ENCODE measurements at regions not wholly inside any gene's neighbourhood (a gene's known extent, or its start where the extent isn't known, plus 50 kb on each side); places are given as distances from the start of the nearest gene placed in this dataset.

GRCh38 chr2:108082978-108083377, 96.7 kb downstream of the SLC5A7 start:
- no peaks in the 10 kb centered on the region for H3K9me3 ChIP-seq (ENCODE audit: low read depth, low read length)
- H3K79me2 ChIP-seq (ENCODE audit: insufficient read depth, low read length) = no peaks in the 10 kb centered on the region
- no peaks in the 10 kb centered on the region for H3K27me3 ChIP-seq (ENCODE audit: insufficient read depth, low read length)
- no peak overlapping the region for H3K4me3 ChIP-seq (ENCODE audit: insufficient read depth, low read length)
- no peaks in the 10 kb centered on the region for H4K20me1 ChIP-seq (ENCODE audit: insufficient read depth, low read length)
- H3K4me1 ChIP-seq (ENCODE audit: insufficient read depth, low read length) = no peaks in the 10 kb centered on the region
- no peaks in the 10 kb centered on the region for H3K36me3 ChIP-seq (ENCODE audit: insufficient read depth, low read length)
- H3K4me2 ChIP-seq (ENCODE audit: insufficient read depth, low read length) = no peak overlapping the region
- DNase-seq (ENCODE audit: insufficient read length, low spot score, missing footprints) = no peak
- TF ChIP-seq CTCF (IDR thresholded peaks at IDR 0.05; ENCODE audit: extremely low read depth, low read depth, low read length) = no peak
- no peak overlapping the region for H2AFZ ChIP-seq (ENCODE audit: low read length)
- H3K27ac ChIP-seq (ENCODE audit: low read depth, low read length) = no peak overlapping the region

GRCh38 chr2:108084311-108084710, 98.0 kb downstream of the SLC5A7 start:
- H3K27me3 ChIP-seq (ENCODE audit: insufficient read depth, low read length) = no peaks in the 10 kb centered on the region
- H3K9me3 ChIP-seq (ENCODE audit: low read depth, low read length) = no peaks in the 10 kb centered on the region
- no peak for DNase-seq (ENCODE audit: insufficient read length, low spot score, missing footprints)
- H4K20me1 ChIP-seq (ENCODE audit: insufficient read depth, low read length) = no peaks in the 10 kb centered on the region
- H3K36me3 ChIP-seq (ENCODE audit: insufficient read depth, low read length) = no peaks in the 10 kb centered on the region
- no peaks in the 10 kb centered on the region for H3K79me2 ChIP-seq (ENCODE audit: insufficient read depth, low read length)
- no peak for TF ChIP-seq CTCF (IDR thresholded peaks at IDR 0.05; ENCODE audit: extremely low read depth, low read depth, low read length)
- no peak overlapping the region for H2AFZ ChIP-seq (ENCODE audit: low read length)
- H3K4me3 ChIP-seq (ENCODE audit: insufficient read depth, low read length) = no peak overlapping the region
- H3K4me2 ChIP-seq (ENCODE audit: insufficient read depth, low read length) = no peak overlapping the region
- no peak overlapping the region for H3K27ac ChIP-seq (ENCODE audit: low read depth, low read length)
- H3K4me1 ChIP-seq (ENCODE audit: insufficient read depth, low read length) = no peaks in the 10 kb centered on the region

- Histone ChIP-seq H3K4me1 (ENCODE audit: insufficient read depth, low read length) (no peaks in the 10 kb centered on the region), H2AFZ (ENCODE audit: low read length) (no peak overlapping the region), H3K36me3 (ENCODE audit: insufficient read depth, low read length) (no peaks in the 10 kb centered on the region), H3K27ac (ENCODE audit: low read depth, low read length) (no peak overlapping the region), H3K27me3 (ENCODE audit: insufficient read depth, low read length) (no peaks in the 10 kb centered on the region), H3K79me2 (ENCODE audit: insufficient read depth, low read length) (no peaks in the 10 kb centered on the region), H4K20me1 (ENCODE audit: insufficient read depth, low read length) (no peaks in the 10 kb centered on the region), H3K9me3 (ENCODE audit: low read depth, low read length) (no peaks in the 10 kb centered on the region), H3K4me3 (ENCODE audit: insufficient read depth, low read length) (no peak overlapping the region), H3K4me2 (ENCODE audit: insufficient read depth, low read length) (no peak overlapping the region)
- no peak for TF ChIP-seq CTCF (IDR thresholded peaks at IDR 0.05; ENCODE audit: extremely low read depth, low read depth, low read length)
- no peak for DNase-seq (ENCODE audit: insufficient read length, low spot score, missing footprints)
Observed at GRCh38 chr2:108092886-108093285, 106.6 kb downstream of the SLC5A7 start.

- Histone ChIP-seq H3K4me1 (ENCODE audit: insufficient read depth, low read length) (no peaks in the 10 kb centered on the region), H3K79me2 (ENCODE audit: insufficient read depth, low read length) (no peaks in the 10 kb centered on the region), H3K27me3 (ENCODE audit: insufficient read depth, low read length) (no peaks in the 10 kb centered on the region), H3K4me2 (ENCODE audit: insufficient read depth, low read length) (no peak overlapping the region), H4K20me1 (ENCODE audit: insufficient read depth, low read length) (no peaks in the 10 kb centered on the region), H3K36me3 (ENCODE audit: insufficient read depth, low read length) (no peaks in the 10 kb centered on the region), H3K4me3 (ENCODE audit: insufficient read depth, low read length) (no peak overlapping the region), H3K27ac (ENCODE audit: low read depth, low read length) (no peak overlapping the region), H3K9me3 (ENCODE audit: low read depth, low read length) (no peaks in the 10 kb centered on the region), H2AFZ (ENCODE audit: low read length) (no peak overlapping the region)
- no peak for TF ChIP-seq CTCF (IDR thresholded peaks at IDR 0.05; ENCODE audit: extremely low read depth, low read depth, low read length)
- no peak for DNase-seq (ENCODE audit: insufficient read length, low spot score, missing footprints)
Observed at GRCh38 chr2:108101481-108101880, 115.2 kb downstream of the SLC5A7 start.

All from osteoblast (primary cell).